Endodermal cell (in vitro differentiated cells): ENCODE measurements at regions not wholly inside any gene's neighbourhood (a gene's known extent, or its start where the extent isn't known, plus 50 kb on each side); places are given as distances from the start of the nearest gene placed in this dataset.
A peak's percentile ranks its signal among the peaks of the same experiment; 100 is the strongest.

ENCODE experiments used
- DNase-seq: peaks from one replicate; pipeline ENCODE4 v3.0.0-alpha.2; 2017
- H3K27ac ChIP-seq: 2 replicates; pipeline ENCODE4 v1.5.1; 2013; ENCODE audit warnings: mild to moderate bottlenecking, low read depth, low read length, moderate library complexity
- H3K27me3 ChIP-seq: 2 replicates; pipeline ENCODE4 v1.6.1; 2013; ENCODE audit warnings: mild to moderate bottlenecking, low read length, moderate library complexity; ENCODE audit not compliant: insufficient read depth, control insufficient read depth, poor library complexity, severe bottlenecking
- H3K36me3 ChIP-seq: 2 replicates; pipeline ENCODE4 v1.7.0; 2013; ENCODE audit warnings: mild to moderate bottlenecking, low read length, moderate library complexity; ENCODE audit not compliant: control insufficient read depth, insufficient read depth
- H3K4me1 ChIP-seq: one replicate; pipeline ENCODE4 v1.7.0; 2013; ENCODE audit warnings: low read length; ENCODE audit not compliant: control insufficient read depth, insufficient read depth
- H3K4me3 ChIP-seq: 2 replicates; pipeline ENCODE4 v1.5.1; 2013; ENCODE audit warnings: mild to moderate bottlenecking, low read length, moderate library complexity
- H3K9ac ChIP-seq: 2 replicates; pipeline ENCODE4 v1.6.1; 2013; ENCODE audit warnings: mild to moderate bottlenecking, low read length, moderate library complexity; ENCODE audit not compliant: poor library complexity, severe bottlenecking; ENCODE audit errors: extremely low read depth
- H3K9me3 ChIP-seq: 2 replicates; pipeline ENCODE4 v1.6.1; 2013; ENCODE audit warnings: mild to moderate bottlenecking, low read length, moderate library complexity; ENCODE audit not compliant: control insufficient read depth
- H3K27ac Mint-ChIP-seq: 2 replicates; pipeline ENCODE4 v1.8.0; 2020; ENCODE audit warnings: mixed read lengths
- H3K27me3 Mint-ChIP-seq: 2 replicates; pipeline ENCODE4 v1.8.0; 2021; ENCODE audit warnings: mild to moderate bottlenecking, mixed read lengths; ENCODE audit not compliant: insufficient read depth
- H3K36me3 Mint-ChIP-seq: 2 replicates; pipeline ENCODE4 v1.8.0; 2020; ENCODE audit warnings: low read depth, mixed read lengths
- H3K4me1 Mint-ChIP-seq: 2 replicates; pipeline ENCODE4 v1.8.0; 2020; ENCODE audit warnings: mixed read lengths
- H3K4me3 Mint-ChIP-seq: 2 replicates; pipeline ENCODE4 v1.8.0; 2020; ENCODE audit warnings: mild to moderate bottlenecking, moderate library complexity, mixed read lengths
- H3K9me3 Mint-ChIP-seq: 2 replicates; pipeline ENCODE4 v1.8.0; 2020; ENCODE audit warnings: mild to moderate bottlenecking, mixed read lengths
- WGBS, 2 experiments: methylation state at CpG; one replicate each; pipeline versions ENCODE4 v1.1.5 to v1.1.7; 2013; ENCODE audit warnings: missing lambda C conversion rate in 2 of 2, mixed read lengths in 1 of 2; ENCODE audit not compliant: insufficient coverage in 1 of 2, insufficient read length in 1 of 2; 5-methylcytosine and 5-hydroxymethylcytosine counted together
- TF ChIP-seq, protein P1 (sequence below): fragments of 200-600 bp; sonication (generic); conservative IDR thresholded peaks from 2 replicates; pipeline ENCODE4 v1.5.0; 2021; ENCODE audit warnings: antibody characterized with exemption, mild to moderate bottlenecking

DNA sequence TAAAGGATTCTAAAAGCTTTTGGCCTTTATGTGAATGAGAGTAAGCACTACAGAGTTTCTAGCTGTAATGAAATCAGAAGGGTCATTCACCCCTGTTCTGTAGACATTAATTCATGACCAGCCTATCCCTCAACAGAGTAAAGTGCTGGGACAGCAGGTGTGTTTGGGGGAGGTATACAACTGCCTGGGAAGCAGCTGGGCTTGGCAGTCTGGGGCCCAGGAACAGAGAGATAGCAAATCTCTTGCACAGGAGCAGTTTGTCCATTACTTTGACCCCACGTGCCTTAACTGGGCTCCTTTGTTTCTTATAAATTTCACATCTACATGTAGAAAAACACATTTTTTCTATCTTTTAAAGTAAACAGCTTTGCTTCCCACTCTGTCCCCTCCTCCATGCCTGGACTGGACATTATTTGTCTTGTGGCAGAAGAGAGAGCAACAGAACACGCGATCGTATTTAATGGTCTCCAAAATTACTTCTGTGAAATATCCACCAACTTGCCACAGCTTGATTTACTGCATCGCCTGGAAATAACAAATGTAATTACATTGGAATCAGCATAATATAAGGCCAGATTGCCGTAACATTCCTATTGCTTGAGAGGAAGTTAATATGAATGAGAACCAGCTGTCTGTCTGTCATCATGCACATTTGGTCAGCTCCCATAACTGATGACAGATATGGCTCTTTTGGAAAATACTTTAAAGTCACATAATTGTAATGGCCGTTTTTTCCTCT lies 263.8 kb downstream of the RBM43 start:
- H3K27me3 ChIP-seq = no peaks in the 10 kb centered on the region
- H3K9ac ChIP-seq = no peak overlapping the region
- 89 to 97% methylated on average over 6 to 7 of the region's 7 CpGs for WGBS, 2 experiments
- TF ChIP-seq, protein P1, sequence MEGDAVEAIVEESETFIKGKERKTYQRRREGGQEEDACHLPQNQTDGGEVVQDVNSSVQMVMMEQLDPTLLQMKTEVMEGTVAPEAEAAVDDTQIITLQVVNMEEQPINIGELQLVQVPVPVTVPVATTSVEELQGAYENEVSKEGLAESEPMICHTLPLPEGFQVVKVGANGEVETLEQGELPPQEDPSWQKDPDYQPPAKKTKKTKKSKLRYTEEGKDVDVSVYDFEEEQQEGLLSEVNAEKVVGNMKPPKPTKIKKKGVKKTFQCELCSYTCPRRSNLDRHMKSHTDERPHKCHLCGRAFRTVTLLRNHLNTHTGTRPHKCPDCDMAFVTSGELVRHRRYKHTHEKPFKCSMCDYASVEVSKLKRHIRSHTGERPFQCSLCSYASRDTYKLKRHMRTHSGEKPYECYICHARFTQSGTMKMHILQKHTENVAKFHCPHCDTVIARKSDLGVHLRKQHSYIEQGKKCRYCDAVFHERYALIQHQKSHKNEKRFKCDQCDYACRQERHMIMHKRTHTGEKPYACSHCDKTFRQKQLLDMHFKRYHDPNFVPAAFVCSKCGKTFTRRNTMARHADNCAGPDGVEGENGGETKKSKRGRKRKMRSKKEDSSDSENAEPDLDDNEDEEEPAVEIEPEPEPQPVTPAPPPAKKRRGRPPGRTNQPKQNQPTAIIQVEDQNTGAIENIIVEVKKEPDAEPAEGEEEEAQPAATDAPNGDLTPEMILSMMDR = no peak
- no peak overlapping the region for H3K4me3 Mint-ChIP-seq
- no peaks in the 10 kb centered on the region for H3K9me3 ChIP-seq
- H3K4me1 ChIP-seq = no peaks in the 10 kb centered on the region
- H3K4me1 Mint-ChIP-seq = no peaks in the 10 kb centered on the region
- no peak overlapping the region for H3K27ac Mint-ChIP-seq
- H3K36me3 Mint-ChIP-seq = no peaks in the 10 kb centered on the region
- H3K36me3 ChIP-seq = no peaks in the 10 kb centered on the region
- H3K4me3 ChIP-seq = no peak overlapping the region
- peak overlapping the region; percentile 54 for H3K27ac ChIP-seq
- no peak for DNase-seq
- no peaks in the 10 kb centered on the region for H3K9me3 Mint-ChIP-seq
- no peaks in the 10 kb centered on the region for H3K27me3 Mint-ChIP-seq

DNA sequence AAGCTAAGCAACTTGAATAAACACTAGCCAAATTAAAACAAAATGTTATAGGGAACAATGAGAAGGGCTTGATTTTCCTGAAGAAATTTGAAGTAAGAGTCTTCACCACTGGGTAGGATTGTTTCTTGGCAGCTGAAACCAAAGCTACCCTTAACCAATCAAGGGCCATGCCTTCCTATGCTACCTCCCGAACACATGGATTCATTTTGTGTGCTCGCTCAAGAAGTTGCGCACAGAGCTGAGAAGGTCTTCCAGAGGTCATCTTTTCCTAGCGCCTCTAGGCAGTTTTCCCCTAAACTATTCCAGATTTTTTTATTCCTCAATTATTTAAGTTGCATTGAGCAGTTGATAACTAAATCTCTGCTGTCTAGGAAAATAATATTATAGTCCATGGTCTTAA lies 264.6 kb downstream of the RBM43 start:
- Mint-ChIP-seq H3K27ac (no peak overlapping the region), H3K9me3 (no peaks in the 10 kb centered on the region), H3K36me3 (no peaks in the 10 kb centered on the region), H3K4me3 (no peak overlapping the region), H3K27me3 (no peaks in the 10 kb centered on the region), H3K4me1 (no peaks in the 10 kb centered on the region)
- TF ChIP-seq, protein P1 = no peak
- no peak overlapping the region for H3K4me3 ChIP-seq
- H3K9me3 ChIP-seq = no peaks in the 10 kb centered on the region
- H3K27ac ChIP-seq = no peak overlapping the region
- WGBS, 2 experiments = 94 to 100% methylated on average over 1 to 4 of the region's 4 CpGs
- H3K36me3 ChIP-seq = no peaks in the 10 kb centered on the region
- H3K27me3 ChIP-seq = no peaks in the 10 kb centered on the region
- DNase-seq = no peak
- no peaks in the 10 kb centered on the region for H3K4me1 ChIP-seq
- no peak overlapping the region for H3K9ac ChIP-seq

DNA sequence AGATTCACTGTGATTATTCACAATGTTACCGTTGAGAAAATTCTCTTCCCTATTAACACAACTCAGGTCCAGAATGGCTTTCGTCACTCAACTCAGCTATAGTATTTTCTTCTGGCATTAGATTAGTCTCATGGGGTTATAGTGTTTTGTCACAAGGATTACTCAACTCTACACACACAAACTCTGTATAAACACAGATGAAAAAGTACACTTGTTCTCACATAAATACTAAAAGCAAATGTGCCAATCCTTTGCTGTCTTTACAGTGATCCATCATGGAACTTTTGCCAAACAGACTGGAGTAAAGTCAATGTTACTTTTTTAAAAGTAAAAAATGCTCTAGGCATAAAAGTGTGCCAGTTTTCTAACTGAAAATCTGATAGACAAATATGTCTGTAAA lies 267.6 kb downstream of the RBM43 start:
- H3K4me3 Mint-ChIP-seq = no peak overlapping the region
- Histone ChIP-seq H3K27ac (no peak overlapping the region), H3K27me3 (no peaks in the 10 kb centered on the region), H3K9ac (no peak overlapping the region), H3K36me3 (no peaks in the 10 kb centered on the region), H3K9me3 (peaks cover 19% of the 10 kb centered on the region), H3K4me1 (no peaks in the 10 kb centered on the region), H3K4me3 (no peak overlapping the region)
- no peak overlapping the region for H3K27ac Mint-ChIP-seq
- TF ChIP-seq, protein P1 = no peak
- no peak for DNase-seq
- 89 to 100% methylated on average over 1 to 2 of the region's 2 CpGs for WGBS, 2 experiments
- H3K4me1 Mint-ChIP-seq = no peaks in the 10 kb centered on the region
- no peaks in the 10 kb centered on the region for H3K27me3 Mint-ChIP-seq
- H3K9me3 Mint-ChIP-seq = peaks cover 15% of the 10 kb centered on the region
- H3K36me3 Mint-ChIP-seq = peaks cover 4% of the 10 kb centered on the region
